ENCODE measurements at regions not wholly inside any gene's neighbourhood (a gene's known extent, or its start where the extent isn't known, plus 50 kb on each side); places are given as distances from the start of the nearest gene placed in this dataset.

DNA sequence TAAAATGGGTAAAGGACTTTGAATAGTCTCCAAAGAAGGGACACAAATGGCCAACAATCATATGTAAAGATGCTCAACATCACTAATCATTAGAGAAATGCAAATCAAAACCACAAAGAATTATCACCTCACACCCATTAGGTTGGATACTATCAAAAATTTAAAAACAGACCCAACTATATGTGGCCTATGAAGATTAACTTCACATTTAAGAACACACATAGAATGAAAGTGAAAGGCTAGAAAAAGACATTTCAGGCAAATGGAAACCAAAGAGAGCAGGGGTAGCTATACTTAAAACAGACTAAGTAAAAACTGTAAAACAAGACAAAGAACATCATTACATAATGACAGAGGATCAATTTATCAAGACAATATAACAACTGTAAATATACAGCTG, 53.5 kb upstream of the ASPRV1 start:
- H3K36me3 Mint-ChIP-seq (ENCODE audit: low read depth): peaks cover 18% of the 10 kb centered on the region; the same call in 2 of the 3 replicates
- Histone ChIP-seq H3K36me3 (ENCODE audit: insufficient read depth) (no peaks in the 10 kb centered on the region), H4K20me1 (replicated peaks; ENCODE audit: insufficient read depth) (no peaks in the 10 kb centered on the region), H3K4me1 (ENCODE audit: insufficient read depth) (no peaks in the 10 kb centered on the region), H3K4me2 (no peak overlapping the region), H3K79me2 (replicated peaks; ENCODE audit: insufficient read depth) (no peaks in the 10 kb centered on the region), H3F3A (replicated peaks; ENCODE audit: low read depth) (no peaks in the 10 kb centered on the region), H3K27ac (ENCODE audit: low read depth) (no peak overlapping the region), H3K9me2 (ENCODE audit: insufficient read depth) (peaks cover 6% of the 10 kb centered on the region; the same call in 1 of the 2 replicates), H3K27me3 (ENCODE audit: insufficient read depth) (no peaks in the 10 kb centered on the region), H3K4me3 (no peak overlapping the region), H2AFZ (no peak overlapping the region)
- no peak for DNase-seq (ENCODE audit: low spot score)
- H3K27me3 Mint-ChIP-seq (ENCODE audit: insufficient read depth, low read depth, poor library complexity): no peaks in the 10 kb centered on the region
- TF ChIP-seq CREB1 (CRISPR knock-in tag; IDR thresholded peaks at IDR 0.05; ENCODE audit: low read depth) (no peak), NANOG (IDR thresholded peaks at IDR 0.05; ENCODE audit: borderline replicate concordance) (no peak), EZH2 (IDR thresholded peaks at IDR 0.05; ENCODE audit: low read depth, unreplicated experiment) (no peak), EZH2phosphoT487 (IDR thresholded peaks at IDR 0.05; ENCODE audit: unreplicated experiment) (no peak), POLR2AphosphoS5 (IDR thresholded peaks at IDR 0.05; ENCODE audit: low read depth) (no peak), ZNF114 (CRISPR knock-in tag; IDR thresholded peaks at IDR 0.05) (no peak), ZNF331 (CRISPR knock-in tag; IDR thresholded peaks at IDR 0.05; ENCODE audit: low read depth) (no peak), JUNB (IDR thresholded peaks at IDR 0.05; ENCODE audit: unreplicated experiment) (no peak), STAT1 (IDR thresholded peaks at IDR 0.05; ENCODE audit: unreplicated experiment) (no peak)
- TF ChIP-seq, protein P1, sequence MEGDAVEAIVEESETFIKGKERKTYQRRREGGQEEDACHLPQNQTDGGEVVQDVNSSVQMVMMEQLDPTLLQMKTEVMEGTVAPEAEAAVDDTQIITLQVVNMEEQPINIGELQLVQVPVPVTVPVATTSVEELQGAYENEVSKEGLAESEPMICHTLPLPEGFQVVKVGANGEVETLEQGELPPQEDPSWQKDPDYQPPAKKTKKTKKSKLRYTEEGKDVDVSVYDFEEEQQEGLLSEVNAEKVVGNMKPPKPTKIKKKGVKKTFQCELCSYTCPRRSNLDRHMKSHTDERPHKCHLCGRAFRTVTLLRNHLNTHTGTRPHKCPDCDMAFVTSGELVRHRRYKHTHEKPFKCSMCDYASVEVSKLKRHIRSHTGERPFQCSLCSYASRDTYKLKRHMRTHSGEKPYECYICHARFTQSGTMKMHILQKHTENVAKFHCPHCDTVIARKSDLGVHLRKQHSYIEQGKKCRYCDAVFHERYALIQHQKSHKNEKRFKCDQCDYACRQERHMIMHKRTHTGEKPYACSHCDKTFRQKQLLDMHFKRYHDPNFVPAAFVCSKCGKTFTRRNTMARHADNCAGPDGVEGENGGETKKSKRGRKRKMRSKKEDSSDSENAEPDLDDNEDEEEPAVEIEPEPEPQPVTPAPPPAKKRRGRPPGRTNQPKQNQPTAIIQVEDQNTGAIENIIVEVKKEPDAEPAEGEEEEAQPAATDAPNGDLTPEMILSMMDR (conservative IDR thresholded peaks at IDR 0.05; ENCODE audit: low read depth in 2 of 2): no peak
- TF ChIP-seq, protein P2, sequence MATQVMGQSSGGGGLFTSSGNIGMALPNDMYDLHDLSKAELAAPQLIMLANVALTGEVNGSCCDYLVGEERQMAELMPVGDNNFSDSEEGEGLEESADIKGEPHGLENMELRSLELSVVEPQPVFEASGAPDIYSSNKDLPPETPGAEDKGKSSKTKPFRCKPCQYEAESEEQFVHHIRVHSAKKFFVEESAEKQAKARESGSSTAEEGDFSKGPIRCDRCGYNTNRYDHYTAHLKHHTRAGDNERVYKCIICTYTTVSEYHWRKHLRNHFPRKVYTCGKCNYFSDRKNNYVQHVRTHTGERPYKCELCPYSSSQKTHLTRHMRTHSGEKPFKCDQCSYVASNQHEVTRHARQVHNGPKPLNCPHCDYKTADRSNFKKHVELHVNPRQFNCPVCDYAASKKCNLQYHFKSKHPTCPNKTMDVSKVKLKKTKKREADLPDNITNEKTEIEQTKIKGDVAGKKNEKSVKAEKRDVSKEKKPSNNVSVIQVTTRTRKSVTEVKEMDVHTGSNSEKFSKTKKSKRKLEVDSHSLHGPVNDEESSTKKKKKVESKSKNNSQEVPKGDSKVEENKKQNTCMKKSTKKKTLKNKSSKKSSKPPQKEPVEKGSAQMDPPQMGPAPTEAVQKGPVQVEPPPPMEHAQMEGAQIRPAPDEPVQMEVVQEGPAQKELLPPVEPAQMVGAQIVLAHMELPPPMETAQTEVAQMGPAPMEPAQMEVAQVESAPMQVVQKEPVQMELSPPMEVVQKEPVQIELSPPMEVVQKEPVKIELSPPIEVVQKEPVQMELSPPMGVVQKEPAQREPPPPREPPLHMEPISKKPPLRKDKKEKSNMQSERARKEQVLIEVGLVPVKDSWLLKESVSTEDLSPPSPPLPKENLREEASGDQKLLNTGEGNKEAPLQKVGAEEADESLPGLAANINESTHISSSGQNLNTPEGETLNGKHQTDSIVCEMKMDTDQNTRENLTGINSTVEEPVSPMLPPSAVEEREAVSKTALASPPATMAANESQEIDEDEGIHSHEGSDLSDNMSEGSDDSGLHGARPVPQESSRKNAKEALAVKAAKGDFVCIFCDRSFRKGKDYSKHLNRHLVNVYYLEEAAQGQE (IDR thresholded peaks at IDR 0.05; ENCODE audit: unreplicated experiment): no peak
- TF ChIP-seq, protein P3, sequence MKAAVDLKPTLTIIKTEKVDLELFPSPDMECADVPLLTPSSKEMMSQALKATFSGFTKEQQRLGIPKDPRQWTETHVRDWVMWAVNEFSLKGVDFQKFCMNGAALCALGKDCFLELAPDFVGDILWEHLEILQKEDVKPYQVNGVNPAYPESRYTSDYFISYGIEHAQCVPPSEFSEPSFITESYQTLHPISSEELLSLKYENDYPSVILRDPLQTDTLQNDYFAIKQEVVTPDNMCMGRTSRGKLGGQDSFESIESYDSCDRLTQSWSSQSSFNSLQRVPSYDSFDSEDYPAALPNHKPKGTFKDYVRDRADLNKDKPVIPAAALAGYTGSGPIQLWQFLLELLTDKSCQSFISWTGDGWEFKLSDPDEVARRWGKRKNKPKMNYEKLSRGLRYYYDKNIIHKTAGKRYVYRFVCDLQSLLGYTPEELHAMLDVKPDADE (IDR thresholded peaks at IDR 0.05): no peak
- TF ChIP-seq, protein P4, sequence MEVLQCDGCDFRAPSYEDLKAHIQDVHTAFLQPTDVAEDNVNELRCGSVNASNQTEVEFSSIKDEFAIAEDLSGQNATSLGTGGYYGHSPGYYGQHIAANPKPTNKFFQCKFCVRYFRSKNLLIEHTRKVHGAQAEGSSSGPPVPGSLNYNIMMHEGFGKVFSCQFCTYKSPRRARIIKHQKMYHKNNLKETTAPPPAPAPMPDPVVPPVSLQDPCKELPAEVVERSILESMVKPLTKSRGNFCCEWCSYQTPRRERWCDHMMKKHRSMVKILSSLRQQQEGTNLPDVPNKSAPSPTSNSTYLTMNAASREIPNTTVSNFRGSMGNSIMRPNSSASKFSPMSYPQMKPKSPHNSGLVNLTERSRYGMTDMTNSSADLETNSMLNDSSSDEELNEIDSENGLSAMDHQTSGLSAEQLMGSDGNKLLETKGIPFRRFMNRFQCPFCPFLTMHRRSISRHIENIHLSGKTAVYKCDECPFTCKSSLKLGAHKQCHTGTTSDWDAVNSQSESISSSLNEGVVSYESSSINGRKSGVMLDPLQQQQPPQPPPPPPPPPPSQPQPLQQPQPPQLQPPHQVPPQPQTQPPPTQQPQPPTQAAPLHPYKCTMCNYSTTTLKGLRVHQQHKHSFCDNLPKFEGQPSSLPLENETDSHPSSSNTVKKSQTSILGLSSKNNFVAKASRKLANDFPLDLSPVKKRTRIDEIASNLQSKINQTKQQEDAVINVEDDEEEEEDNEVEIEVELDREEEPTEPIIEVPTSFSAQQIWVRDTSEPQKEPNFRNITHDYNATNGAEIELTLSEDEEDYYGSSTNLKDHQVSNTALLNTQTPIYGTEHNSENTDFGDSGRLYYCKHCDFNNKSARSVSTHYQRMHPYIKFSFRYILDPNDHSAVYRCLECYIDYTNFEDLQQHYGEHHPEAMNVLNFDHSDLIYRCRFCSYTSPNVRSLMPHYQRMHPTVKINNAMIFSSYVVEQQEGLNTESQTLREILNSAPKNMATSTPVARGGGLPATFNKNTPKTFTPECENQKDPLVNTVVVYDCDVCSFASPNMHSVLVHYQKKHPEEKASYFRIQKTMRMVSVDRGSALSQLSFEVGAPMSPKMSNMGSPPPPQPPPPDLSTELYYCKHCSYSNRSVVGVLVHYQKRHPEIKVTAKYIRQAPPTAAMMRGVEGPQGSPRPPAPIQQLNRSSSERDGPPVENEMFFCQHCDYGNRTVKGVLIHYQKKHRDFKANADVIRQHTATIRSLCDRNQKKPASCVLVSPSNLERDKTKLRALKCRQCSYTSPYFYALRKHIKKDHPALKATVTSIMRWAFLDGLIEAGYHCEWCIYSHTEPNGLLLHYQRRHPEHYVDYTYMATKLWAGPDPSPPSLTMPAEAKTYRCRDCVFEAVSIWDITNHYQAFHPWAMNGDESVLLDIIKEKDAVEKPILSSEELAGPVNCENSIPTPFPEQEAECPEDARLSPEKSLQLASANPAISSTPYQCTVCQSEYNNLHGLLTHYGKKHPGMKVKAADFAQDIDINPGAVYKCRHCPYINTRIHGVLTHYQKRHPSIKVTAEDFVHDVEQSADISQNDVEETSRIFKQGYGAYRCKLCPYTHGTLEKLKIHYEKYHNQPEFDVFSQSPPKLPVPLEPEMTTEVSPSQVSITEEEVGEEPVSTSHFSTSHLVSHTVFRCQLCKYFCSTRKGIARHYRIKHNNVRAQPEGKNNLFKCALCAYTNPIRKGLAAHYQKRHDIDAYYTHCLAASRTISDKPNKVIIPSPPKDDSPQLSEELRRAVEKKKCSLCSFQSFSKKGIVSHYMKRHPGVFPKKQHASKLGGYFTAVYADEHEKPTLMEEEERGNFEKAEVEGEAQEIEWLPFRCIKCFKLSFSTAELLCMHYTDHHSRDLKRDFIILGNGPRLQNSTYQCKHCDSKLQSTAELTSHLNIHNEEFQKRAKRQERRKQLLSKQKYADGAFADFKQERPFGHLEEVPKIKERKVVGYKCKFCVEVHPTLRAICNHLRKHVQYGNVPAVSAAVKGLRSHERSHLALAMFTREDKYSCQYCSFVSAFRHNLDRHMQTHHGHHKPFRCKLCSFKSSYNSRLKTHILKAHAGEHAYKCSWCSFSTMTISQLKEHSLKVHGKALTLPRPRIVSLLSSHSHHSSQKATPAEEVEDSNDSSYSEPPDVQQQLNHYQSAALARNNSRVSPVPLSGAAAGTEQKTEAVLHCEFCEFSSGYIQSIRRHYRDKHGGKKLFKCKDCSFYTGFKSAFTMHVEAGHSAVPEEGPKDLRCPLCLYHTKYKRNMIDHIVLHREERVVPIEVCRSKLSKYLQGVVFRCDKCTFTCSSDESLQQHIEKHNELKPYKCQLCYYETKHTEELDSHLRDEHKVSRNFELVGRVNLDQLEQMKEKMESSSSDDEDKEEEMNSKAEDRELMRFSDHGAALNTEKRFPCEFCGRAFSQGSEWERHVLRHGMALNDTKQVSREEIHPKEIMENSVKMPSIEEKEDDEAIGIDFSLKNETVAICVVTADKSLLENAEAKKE (CRISPR knock-in tag; IDR thresholded peaks at IDR 0.05): no peak
- ATAC-seq: no peak
- peaks cover 7% of the 10 kb centered on the region; the same call in 2 of the 3 replicates for H3K9me3 Mint-ChIP-seq
- H3K27ac Mint-ChIP-seq: no peak overlapping the region
- H3K4me1 Mint-ChIP-seq: no peaks in the 10 kb centered on the region
- no peak overlapping the region for H3K4me3 Mint-ChIP-seq
